ENCODE measurements at regions not wholly inside any gene's neighbourhood (a gene's known extent, or its start where the extent isn't known, plus 50 kb on each side); places are given as distances from the start of the nearest gene placed in this dataset.

DNA sequence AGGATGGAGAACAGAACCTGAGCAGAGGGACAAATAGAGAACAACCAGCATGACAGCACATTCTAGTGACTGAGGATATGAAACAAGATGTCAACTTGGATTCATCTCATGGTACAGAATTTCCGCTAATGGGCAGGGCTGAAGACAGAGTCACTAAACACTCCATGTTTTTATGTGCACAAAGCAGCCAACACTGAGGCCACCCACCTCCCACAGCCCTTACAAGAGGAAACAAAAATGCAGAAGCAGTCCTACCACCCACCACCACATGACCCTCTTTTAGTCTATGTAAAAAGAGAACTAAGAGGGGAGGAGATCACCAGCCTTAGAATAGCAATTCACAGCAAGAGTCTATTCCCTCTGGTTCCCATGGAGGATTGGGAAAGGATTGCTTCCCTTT is 131.4 kb upstream of the UBE2E2 start:
- H3K4me1 ChIP-seq = peaks cover 0 to 23% (median 6%) of the 10 kb centered on the region in 3 donors
- no peaks in the 10 kb centered on the region for H3K27me3 ChIP-seq
- WGBS, 2 donors (ENCODE audit: low coverage in 1 of 2) = 100% methylated on average over 1 of the region's 1 CpG
- TF ChIP-seq POLR2A (IDR thresholded peaks at IDR 0.05) = no peak
- no peak for TF ChIP-seq EP300 (IDR thresholded peaks at IDR 0.05)
- TF ChIP-seq, protein P1, sequence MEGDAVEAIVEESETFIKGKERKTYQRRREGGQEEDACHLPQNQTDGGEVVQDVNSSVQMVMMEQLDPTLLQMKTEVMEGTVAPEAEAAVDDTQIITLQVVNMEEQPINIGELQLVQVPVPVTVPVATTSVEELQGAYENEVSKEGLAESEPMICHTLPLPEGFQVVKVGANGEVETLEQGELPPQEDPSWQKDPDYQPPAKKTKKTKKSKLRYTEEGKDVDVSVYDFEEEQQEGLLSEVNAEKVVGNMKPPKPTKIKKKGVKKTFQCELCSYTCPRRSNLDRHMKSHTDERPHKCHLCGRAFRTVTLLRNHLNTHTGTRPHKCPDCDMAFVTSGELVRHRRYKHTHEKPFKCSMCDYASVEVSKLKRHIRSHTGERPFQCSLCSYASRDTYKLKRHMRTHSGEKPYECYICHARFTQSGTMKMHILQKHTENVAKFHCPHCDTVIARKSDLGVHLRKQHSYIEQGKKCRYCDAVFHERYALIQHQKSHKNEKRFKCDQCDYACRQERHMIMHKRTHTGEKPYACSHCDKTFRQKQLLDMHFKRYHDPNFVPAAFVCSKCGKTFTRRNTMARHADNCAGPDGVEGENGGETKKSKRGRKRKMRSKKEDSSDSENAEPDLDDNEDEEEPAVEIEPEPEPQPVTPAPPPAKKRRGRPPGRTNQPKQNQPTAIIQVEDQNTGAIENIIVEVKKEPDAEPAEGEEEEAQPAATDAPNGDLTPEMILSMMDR (IDR thresholded peaks at IDR 0.05) = no peak
- TF ChIP-seq POLR2AphosphoS5 (IDR thresholded peaks at IDR 0.05) = no peak
- H3K9me3 ChIP-seq = no peaks in the 10 kb centered on the region
- no peak overlapping the region for H3K4me3 ChIP-seq
- H3K36me3 ChIP-seq = no peaks in the 10 kb centered on the region
- no peak for ATAC-seq
- H3K27ac ChIP-seq = no peak overlapping the region

- ATAC-seq = no peak
- Histone ChIP-seq H3K27ac (no peak overlapping the region), H3K36me3 (no peaks in the 10 kb centered on the region), H3K27me3 (no peaks in the 10 kb centered on the region), H3K4me1 (peaks cover 0 to 25% (median 6%) of the 10 kb centered on the region in 3 donors), H3K9me3 (no peaks in the 10 kb centered on the region), H3K4me3 (no peak overlapping the region)
- 60% methylated on average over 1 of the region's 1 CpG; no CpG with 5 or more reads in 1 of the 2 donors for WGBS, 2 donors (ENCODE audit: low coverage in 1 of 2)
- TF ChIP-seq POLR2A (IDR thresholded peaks at IDR 0.05) (no peak), EP300 (IDR thresholded peaks at IDR 0.05) (no peak), POLR2AphosphoS5 (IDR thresholded peaks at IDR 0.05) (no peak)
- TF ChIP-seq, protein P1 (IDR thresholded peaks at IDR 0.05) = no peak
Observed at GRCh38 chr3:23072693-23073092, 130.4 kb upstream of the UBE2E2 start.

DNA sequence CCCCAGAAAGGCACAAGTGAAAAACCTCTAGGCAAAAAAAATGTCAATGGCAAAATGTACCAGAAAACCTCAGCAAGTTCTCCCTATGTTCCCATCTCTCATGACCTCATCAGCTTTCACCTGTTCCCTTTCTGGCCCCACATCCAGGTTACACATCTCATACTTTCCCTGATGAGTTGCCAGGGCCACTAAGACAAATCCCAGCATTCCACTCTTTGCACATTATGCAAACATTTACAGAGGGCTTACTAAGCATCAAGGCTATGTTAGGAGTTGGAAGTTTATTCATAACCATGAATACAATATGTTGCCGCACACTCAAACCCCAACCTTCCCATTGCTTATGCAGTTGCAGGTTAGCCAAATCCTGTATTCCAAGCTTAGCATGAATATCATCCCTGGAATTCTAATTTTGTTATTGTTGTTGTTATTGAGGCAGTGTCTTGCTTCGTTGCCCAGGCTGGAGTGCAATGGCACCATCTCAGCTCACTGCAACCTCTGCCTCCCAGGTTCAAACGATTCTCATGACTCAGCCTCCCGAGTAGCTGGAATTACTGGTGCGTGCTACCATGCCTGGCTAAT is 129.3 kb upstream of the UBE2E2 start:
- no peaks in the 10 kb centered on the region for H3K27me3 ChIP-seq
- H3K36me3 ChIP-seq = no peaks in the 10 kb centered on the region
- WGBS, 2 donors (ENCODE audit: low coverage in 1 of 2) = 94 to 95% methylated on average over 5 of the region's 5 CpGs
- no peak for ATAC-seq
- no peak overlapping the region for H3K4me3 ChIP-seq
- H3K27ac ChIP-seq = no peak overlapping the region
- H3K9me3 ChIP-seq = no peaks in the 10 kb centered on the region
- TF ChIP-seq POLR2AphosphoS5 (IDR thresholded peaks at IDR 0.05) (no peak), EP300 (IDR thresholded peaks at IDR 0.05) (no peak), POLR2A (IDR thresholded peaks at IDR 0.05) (no peak)
- TF ChIP-seq, protein P1 (IDR thresholded peaks at IDR 0.05) = no peak
- H3K4me1 ChIP-seq = peaks cover 0 to 25% (median 6%) of the 10 kb centered on the region in 3 donors

DNA sequence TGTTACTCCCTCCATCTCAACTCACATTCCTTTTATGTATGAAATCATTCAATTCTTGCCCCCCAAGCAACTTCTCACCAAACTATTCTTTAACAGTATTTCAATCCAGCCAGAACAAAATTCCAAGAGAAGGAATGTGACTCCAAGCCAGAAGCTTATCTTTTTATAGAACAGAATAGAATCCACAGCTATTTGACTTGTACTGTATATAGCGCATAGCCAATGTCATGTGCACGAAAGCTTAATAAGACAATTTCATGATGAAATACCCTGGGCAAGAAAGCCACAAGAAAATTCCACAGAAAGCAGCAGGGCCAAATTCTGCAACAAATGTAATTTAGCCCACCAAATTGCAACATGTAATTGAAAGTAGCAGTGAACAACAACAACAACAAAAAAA is 127.6 kb upstream of the UBE2E2 start:
- no peaks in the 10 kb centered on the region for H3K27me3 ChIP-seq
- peaks cover 0 to 36% (median 6%) of the 10 kb centered on the region in 3 donors for H3K4me1 ChIP-seq
- no peaks in the 10 kb centered on the region for H3K36me3 ChIP-seq
- no peaks in the 10 kb centered on the region for H3K9me3 ChIP-seq
- H3K4me3 ChIP-seq = no peak overlapping the region
- no peak for TF ChIP-seq EP300 (IDR thresholded peaks at IDR 0.05)
- TF ChIP-seq, protein P1 (IDR thresholded peaks at IDR 0.05) = no peak
- TF ChIP-seq POLR2AphosphoS5 (IDR thresholded peaks at IDR 0.05) = no peak
- no peak for TF ChIP-seq POLR2A (IDR thresholded peaks at IDR 0.05)
- no peak overlapping the region for H3K27ac ChIP-seq
- 26% methylated on average over 2 of the region's 2 CpGs; no CpG with 5 or more reads in 1 of the 2 donors for WGBS, 2 donors (ENCODE audit: low coverage in 1 of 2)
- ATAC-seq = no peak

- no peaks in the 10 kb centered on the region for H3K27me3 ChIP-seq
- WGBS, 2 donors (ENCODE audit: low coverage in 1 of 2) = 38 to 51% methylated on average over 2 of the region's 2 CpGs
- no peak for ATAC-seq
- no peak overlapping the region for H3K27ac ChIP-seq
- H3K4me3 ChIP-seq = no peak overlapping the region
- H3K9me3 ChIP-seq = no peaks in the 10 kb centered on the region
- TF ChIP-seq POLR2A (IDR thresholded peaks at IDR 0.05) = no peak
- TF ChIP-seq EP300 (IDR thresholded peaks at IDR 0.05) = no peak
- TF ChIP-seq, protein P1 (IDR thresholded peaks at IDR 0.05) = no peak
- no peak for TF ChIP-seq POLR2AphosphoS5 (IDR thresholded peaks at IDR 0.05)
- H3K4me1 ChIP-seq = peaks cover 0 to 37% (median 6%) of the 10 kb centered on the region in 3 donors
- no peaks in the 10 kb centered on the region for H3K36me3 ChIP-seq
Observed at GRCh38 chr3:23076437-23076836, 126.7 kb upstream of the UBE2E2 start.

Measured in gastroesophageal sphincter (tissue), 4 donors.